Inferior parietal cortex (tissue), 1 donor: ENCODE measurements at regions not wholly inside any gene's neighbourhood (a gene's known extent, or its start where the extent isn't known, plus 50 kb on each side); places are given as distances from the start of the nearest gene placed in this dataset.

ENCODE experiments used
- DNase-seq: peaks from one replicate; pipeline ENCODE4 v3.0.0-alpha.2; 2016; ENCODE audit errors: extremely low spot score

- DNase-seq, result no peak
Measured at GRCh38 chr2:23283653-23284052, 101.3 kb upstream of the KLHL29 start.

GRCh38 chr2:23285091-23285800 lies 99.7 kb upstream of the KLHL29 start:
- no peak for DNase-seq

- DNase-seq, result no peak
Measured at GRCh38 chr2:23286031-23286757, 98.8 kb upstream of the KLHL29 start.

- DNase-seq, result no peak
Measured at GRCh38 chr2:23286758-23287704, 97.9 kb upstream of the KLHL29 start.

- DNase-seq, result no peak
Measured at GRCh38 chr2:23289671-23290070, 95.3 kb upstream of the KLHL29 start.

- DNase-seq, result no peak
Measured at GRCh38 chr2:23291239-23291638, 93.7 kb upstream of the KLHL29 start.

GRCh38 chr2:23292024-23292423 lies 93.0 kb upstream of the KLHL29 start:
- DNase-seq, result no peak

- no peak for DNase-seq
Measured at GRCh38 chr2:23293063-23293462, 91.9 kb upstream of the KLHL29 start.

- no peak for DNase-seq
Measured at GRCh38 chr2:23293731-23294130, 91.2 kb upstream of the KLHL29 start.

- no peak for DNase-seq
Measured at GRCh38 chr2:23294238-23294637, 90.7 kb upstream of the KLHL29 start.

GRCh38 chr2:23296691-23297090 lies 88.3 kb upstream of the KLHL29 start:
- DNase-seq, result no peak

- DNase-seq, result no peak
Measured at GRCh38 chr2:23297112-23297511, 87.9 kb upstream of the KLHL29 start.

GRCh38 chr2:23298551-23298950 lies 86.4 kb upstream of the KLHL29 start:
- no peak for DNase-seq

- no peak for DNase-seq
Measured at GRCh38 chr2:23299476-23300195, 85.3 kb upstream of the KLHL29 start.

- no peak for DNase-seq
Measured at GRCh38 chr2:23301136-23301535, 83.8 kb upstream of the KLHL29 start.

- DNase-seq, result no peak
Measured at GRCh38 chr2:23302591-23302990, 82.4 kb upstream of the KLHL29 start.

GRCh38 chr2:23306401-23306800 lies 78.6 kb upstream of the KLHL29 start:
- DNase-seq, result no peak

- no peak for DNase-seq
Measured at GRCh38 chr2:23311186-23311585, 73.8 kb upstream of the KLHL29 start.

GRCh38 chr2:23312996-23313606 lies 71.9 kb upstream of the KLHL29 start:
- DNase-seq, result no peak

- no peak for DNase-seq
Measured at GRCh38 chr2:23314687-23315086, 70.3 kb upstream of the KLHL29 start.

- DNase-seq, result no peak
Measured at GRCh38 chr2:23320058-23320457, 64.9 kb upstream of the KLHL29 start.
